ENCODE measurements at regions not wholly inside any gene's neighbourhood (a gene's known extent, or its start where the extent isn't known, plus 50 kb on each side); places are given as distances from the start of the nearest gene placed in this dataset.

DNA sequence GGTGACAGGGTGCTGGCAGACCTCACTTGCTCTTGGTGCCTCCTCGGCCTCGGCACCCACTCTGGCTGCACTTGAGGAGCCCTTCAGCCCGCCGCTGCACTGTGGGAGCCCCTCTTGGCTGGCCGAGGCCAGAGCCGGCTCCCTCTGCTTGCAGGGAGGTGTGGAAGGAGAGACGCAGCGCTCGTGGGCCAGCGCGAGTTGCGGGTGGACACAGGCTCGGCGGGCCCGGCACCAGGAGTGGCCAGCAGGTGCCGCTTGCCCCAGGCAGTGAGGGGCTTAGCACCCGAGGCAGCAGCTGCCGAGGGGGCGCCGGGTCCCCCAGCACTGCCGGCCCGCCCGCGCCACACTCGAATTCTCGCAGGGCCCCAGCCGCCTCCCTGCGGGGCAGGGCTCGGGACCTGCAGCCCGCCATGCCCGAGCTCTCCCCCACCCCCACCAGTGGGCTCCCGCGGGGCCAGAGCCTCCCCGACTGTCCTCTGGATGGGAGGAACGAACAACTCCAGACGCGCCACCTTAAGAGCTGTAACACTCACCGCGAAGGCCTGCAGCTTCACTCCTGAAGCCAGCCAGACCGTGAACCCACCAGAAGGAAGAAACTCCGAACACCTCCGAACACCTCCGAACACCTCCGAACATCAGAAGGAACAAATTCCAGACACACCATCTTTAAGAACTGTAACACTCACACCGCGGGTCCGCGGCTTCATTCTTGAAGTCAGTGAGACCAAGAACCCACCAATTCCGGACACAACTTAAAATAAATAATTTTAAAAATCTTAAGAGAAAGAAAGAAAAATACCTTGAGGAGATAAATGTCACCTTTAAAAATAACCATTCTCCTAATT lies 311.1 kb upstream of the SLC7A11 start:
- TF ChIP-seq, protein P1, sequence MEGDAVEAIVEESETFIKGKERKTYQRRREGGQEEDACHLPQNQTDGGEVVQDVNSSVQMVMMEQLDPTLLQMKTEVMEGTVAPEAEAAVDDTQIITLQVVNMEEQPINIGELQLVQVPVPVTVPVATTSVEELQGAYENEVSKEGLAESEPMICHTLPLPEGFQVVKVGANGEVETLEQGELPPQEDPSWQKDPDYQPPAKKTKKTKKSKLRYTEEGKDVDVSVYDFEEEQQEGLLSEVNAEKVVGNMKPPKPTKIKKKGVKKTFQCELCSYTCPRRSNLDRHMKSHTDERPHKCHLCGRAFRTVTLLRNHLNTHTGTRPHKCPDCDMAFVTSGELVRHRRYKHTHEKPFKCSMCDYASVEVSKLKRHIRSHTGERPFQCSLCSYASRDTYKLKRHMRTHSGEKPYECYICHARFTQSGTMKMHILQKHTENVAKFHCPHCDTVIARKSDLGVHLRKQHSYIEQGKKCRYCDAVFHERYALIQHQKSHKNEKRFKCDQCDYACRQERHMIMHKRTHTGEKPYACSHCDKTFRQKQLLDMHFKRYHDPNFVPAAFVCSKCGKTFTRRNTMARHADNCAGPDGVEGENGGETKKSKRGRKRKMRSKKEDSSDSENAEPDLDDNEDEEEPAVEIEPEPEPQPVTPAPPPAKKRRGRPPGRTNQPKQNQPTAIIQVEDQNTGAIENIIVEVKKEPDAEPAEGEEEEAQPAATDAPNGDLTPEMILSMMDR (optimal IDR thresholded peaks at IDR 0.05 in 1 of 3, IDR thresholded peaks at IDR 0.05 in 1 of 3, conservative IDR thresholded peaks at IDR 0.05 in 1 of 3; ENCODE audit: extremely low read depth in 1 of 3, insufficient read depth in 2 of 3, low read length in 3 of 3): no peak
- TF ChIP-seq EZH2 (IDR thresholded peaks at IDR 0.05; ENCODE audit: low read length): no peak
